ENCODE measurements at regions not wholly inside any gene's neighbourhood (a gene's known extent, or its start where the extent isn't known, plus 50 kb on each side); places are given as distances from the start of the nearest gene placed in this dataset.

GRCh38 chr9:117546894-117547678, 132.2 kb upstream of the ASTN2 start:
- no peak for DNase-seq

- DNase-seq, result no peak
Observed at GRCh38 chr9:117545846-117546245, 131.0 kb upstream of the ASTN2 start.

DNA sequence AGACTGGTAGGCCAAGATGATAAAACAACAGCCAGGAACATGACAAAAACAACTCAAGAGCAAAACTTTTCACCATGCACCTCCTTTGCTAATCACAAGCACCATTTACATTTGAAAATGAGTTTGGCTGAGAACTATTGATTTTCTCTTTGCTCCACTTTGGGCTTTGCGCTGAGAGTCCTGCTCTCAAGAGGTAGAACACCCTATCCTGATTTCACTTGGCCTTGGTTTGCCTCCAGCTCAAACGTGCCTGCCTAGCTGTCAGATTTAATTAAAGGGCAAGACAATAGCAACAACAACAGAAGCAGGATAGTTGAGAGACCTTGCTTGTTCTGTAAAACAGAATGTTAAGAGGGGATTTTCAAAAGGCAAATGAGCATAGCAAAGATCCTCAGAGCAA, 128.2 kb upstream of the ASTN2 start:
- no peak for DNase-seq

GRCh38 chr9:117542021-117542420, 127.2 kb upstream of the ASTN2 start:
- DNase-seq, result no peak

DNA sequence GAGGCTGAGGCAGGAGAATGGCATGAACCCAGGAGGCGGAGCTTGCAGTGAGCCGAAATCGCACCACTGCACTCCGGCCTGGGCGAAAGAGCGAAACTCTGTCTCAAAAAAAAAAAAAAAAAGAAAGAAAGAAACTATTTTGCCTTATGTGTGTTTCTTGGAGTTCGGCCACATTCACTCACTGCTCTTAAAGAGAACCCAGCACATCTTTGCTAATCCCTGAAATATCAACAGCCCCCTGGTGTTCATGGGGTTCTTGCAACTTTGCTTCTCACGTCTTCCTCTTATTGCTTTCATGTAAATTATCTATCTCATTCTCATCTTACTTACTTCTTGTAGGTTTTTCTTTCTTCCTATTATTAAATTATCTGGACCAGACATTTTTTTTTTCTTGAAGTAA, 126.3 kb upstream of the ASTN2 start:
- no peak for DNase-seq

DNA sequence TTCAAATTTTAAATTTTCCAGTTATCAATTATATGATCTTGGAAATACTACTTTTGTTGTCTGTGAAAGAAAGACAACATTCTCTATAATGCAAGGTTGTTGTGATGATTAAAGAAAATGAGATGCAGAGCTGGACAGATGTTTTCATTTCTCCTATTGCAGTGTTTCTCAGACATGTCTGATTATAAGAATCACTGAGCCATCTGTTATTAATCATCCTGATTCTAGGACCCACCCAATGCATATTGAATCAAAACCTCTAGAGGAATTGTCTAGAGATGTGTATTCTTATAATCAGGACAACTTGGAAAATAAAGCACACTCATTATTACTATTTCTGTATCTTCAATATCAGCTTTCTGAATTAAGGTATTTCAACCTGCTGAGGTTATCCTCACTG, 121.1 kb upstream of the ASTN2 start:
- no peak for DNase-seq

DNA sequence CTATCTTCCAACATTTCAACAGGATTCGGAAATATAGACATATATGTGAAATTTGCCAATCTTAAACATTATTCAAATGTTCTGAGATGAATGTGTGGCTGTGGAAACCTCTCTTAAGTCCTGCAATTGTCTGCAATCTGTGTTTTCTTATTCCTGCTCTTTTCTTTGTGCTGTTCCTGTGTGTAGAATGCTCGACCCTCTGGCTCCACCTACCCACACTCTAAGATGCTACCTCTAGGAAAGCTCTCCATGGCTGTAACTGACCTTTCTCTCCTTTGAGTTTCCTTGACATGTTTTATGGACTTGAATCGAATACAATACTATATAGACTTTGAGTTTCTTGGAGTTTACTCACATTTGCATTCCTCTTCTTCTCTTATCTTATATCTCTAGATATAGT, 120.6 kb upstream of the ASTN2 start:
- no peak for DNase-seq

- peak in 2 of 3 donors; percentile 2 for DNase-seq
Observed at GRCh38 chr9:117528225-117528624, 113.4 kb upstream of the ASTN2 start.

DNA sequence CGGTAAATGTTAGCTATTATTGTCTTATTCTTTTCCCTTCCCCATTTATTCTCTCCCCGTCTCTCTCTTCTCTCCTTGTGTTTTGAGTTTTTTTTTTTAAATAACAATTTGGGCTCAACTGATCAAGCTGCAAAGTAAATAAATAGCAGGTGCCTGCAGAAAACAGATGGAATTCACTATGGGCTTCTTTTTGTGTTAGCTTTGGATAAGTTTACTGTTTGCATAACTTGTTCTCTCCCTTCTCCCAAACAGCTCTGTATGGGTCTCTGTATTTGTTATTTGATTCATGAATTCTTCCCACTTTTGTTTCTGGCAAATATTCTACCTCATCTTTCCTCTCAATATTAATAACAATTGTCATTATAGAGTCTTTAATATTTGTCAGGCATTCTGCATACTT, 111.8 kb upstream of the ASTN2 start:
- no peak for DNase-seq

- no peak for DNase-seq
Observed at GRCh38 chr9:117523531-117524153, 108.8 kb upstream of the ASTN2 start.

DNA sequence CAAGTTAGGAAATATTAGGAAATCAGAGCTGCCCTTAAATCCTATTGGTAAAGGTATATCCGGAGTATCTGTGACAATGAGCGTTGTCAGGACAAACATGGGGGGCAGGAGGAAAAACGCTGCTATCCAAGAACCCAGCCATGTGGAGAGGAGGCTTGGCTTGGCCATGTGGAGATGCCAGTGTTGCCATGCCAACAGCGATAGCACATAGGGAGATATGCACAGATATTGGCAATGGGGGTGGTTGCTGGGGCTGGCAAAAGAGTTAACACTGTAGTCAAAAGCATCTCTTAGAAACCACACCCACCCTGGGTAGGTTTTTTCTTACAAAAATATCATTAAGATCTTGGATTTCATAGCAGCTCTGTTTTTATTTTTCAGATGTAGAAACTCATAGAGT, 106.4 kb upstream of the ASTN2 start:
- no peak for DNase-seq

GRCh38 chr9:117516676-117517632, 102.1 kb upstream of the ASTN2 start:
- no peak for DNase-seq

- no peak for DNase-seq
Observed at GRCh38 chr9:117511852-117512481, 97.1 kb upstream of the ASTN2 start.

DNA sequence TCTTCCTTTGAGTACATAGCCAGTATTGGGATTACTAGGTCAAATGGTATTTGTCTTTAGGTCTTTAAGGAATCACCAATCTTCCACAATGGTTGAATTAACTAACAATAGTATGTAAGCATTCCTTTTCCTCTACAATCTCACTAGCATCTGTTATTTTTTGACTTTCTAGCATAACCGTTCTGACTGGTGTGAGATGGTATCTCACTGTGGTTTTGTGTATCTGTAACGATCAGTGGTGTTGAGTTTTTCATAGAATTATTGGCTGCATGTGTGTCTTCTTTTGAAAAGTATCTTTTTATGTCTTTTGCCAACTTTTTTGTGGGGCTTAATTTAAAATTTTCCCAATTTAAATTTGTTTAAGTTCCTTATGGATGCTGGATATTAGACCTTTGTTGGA, 81.5 kb upstream of the ASTN2 start:
- no peak for DNase-seq

- DNase-seq, result no peak
Observed at GRCh38 chr9:117494401-117495090, 79.7 kb upstream of the ASTN2 start.

GRCh38 chr9:117492476-117492875, 77.6 kb upstream of the ASTN2 start:
- DNase-seq, result no peak

GRCh38 chr9:117491491-117491890, 76.6 kb upstream of the ASTN2 start:
- DNase-seq, result no peak

DNA sequence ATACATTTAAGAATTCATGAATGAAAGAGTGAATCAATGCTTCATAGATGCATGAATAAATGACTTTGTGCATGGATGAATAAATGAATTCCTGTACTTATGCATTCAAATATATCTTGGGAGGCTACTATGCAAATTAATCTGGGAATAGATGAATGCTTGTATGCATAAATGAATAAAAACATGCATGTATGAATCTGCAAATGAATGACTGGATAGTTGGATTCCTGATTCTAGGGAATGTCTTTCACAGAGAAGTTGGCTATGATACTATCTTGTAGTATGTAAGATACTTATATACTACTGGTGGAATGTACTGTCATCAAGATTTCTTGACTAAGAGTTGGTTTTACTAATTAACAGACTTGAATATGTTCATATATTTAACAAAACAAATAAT, 75.3 kb upstream of the ASTN2 start:
- DNase-seq, result no peak

DNA sequence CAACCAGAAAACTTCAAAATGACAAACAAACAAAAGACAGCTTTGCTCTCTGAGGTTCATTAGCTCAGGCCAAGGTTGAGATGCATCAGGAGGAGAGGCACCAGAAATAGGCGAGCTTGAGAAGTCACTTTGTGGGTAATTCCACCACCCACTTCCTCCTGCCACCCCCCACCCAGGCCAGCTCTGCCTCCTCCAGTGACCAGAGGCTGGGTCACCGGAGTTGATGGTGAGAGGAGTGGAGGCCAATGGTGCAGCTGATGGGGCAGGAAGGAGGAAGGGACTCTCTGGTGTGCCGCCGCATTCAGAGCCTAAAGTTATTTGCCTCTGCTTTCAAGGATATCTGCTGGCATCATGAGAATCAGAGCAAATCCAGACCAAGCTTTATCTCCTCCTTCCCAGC, 73.8 kb upstream of the ASTN2 start:
- DNase-seq, result peak in 1 of 3 donors; percentile 2

GRCh38 chr9:117487555-117488175, 72.8 kb upstream of the ASTN2 start:
- peak; percentile 57 to 70 (median 65) for DNase-seq

GRCh38 chr9:117486426-117486825, 71.6 kb upstream of the ASTN2 start:
- no peak for DNase-seq

DNA sequence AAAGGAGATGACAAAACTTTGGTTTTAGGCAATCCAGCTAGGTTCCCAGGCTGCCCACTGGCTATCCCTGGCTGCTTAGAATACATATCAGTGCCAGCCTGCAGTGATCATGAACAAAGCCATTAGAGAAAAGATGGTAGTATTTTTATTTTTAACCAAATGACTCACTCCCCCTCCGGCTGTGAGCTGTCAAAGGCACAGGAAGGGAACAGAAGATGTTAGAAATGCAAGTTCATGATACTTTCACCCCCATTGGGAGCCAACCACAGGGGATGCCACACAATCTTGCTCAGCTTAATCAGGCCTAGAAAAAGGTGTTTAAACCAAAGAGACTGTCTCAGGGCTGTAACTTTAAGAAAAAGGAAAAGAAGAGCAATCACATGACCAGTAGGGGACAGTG, 70.3 kb upstream of the ASTN2 start:
- DNase-seq, result peak; percentile 2 to 31 (median 3)
